ENCODE measurements at regions not wholly inside any gene's neighbourhood (a gene's known extent, or its start where the extent isn't known, plus 50 kb on each side); places are given as distances from the start of the nearest gene placed in this dataset.
"Not testable (repeated sequence)": the region's sequence is repeated elsewhere in the genome, so short reads cannot be mapped to it uniquely, and the experiment has no call there.

DNA sequence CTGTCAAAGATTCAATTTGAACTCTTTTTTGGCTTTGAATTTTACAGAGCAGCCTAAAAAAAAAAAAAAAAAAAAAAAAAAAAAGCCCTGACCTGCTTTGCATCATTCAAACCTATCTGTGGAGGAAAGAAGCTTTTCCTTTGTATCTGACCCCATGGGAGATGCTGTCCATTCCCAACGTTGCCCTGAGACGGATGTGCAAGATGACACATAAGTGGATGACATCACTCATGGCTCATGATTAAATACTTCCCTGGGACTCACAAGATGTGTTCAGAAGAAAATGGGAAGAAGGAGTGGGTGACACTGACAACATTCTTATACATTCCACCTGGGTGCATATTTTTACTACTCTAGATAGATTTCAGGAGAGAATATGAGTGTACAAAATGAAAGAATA is 245.7 kb upstream of the ELAVL2 start:
- no peak for DNase-seq (ENCODE audit: low read depth)
- TF ChIP-seq CTCF (conservative IDR thresholded peaks at IDR 0.05; ENCODE audit: control insufficient read depth, insufficient read depth, low read depth, low read length) = no peak
- H3K4me3 ChIP-seq (ENCODE audit: control insufficient read depth, low read depth, low read length) = no peak overlapping the region

- no peak for TF ChIP-seq CTCF (conservative IDR thresholded peaks at IDR 0.05; ENCODE audit: control insufficient read depth, insufficient read depth, low read depth, low read length)
- H3K4me3 ChIP-seq (ENCODE audit: control insufficient read depth, low read depth, low read length) = no peak overlapping the region
- DNase-seq (ENCODE audit: low read depth) = no peak
Measured at GRCh38 chr9:24071091-24071490, 245.1 kb upstream of the ELAVL2 start.

- DNase-seq (ENCODE audit: low read depth); H3K4me3 ChIP-seq (ENCODE audit: control insufficient read depth, low read depth, low read length): not testable (repeated sequence)
Measured at GRCh38 chr9:24067107-24067506, 241.1 kb upstream of the ELAVL2 start.

DNA sequence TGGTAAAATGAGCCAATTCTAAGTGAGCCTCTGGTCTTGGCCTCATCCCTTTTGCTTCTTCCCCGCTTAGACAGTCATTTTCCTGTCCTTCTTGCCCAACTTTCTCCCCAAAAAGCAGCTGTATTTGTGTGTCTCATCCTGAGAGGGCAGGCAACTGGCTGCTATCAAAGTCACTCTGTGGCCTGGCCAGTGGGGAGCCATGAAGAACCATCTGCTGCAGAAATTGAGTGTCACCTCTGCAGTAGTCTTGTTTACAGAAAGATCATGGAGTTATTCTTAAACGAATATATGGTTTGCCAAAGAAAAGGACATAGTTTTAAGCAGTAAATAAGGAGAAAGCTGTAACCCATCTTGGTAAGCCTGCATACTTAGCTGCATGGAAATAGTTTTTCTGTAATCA is 233.6 kb upstream of the ELAVL2 start:
- DNase-seq (ENCODE audit: low read depth) = no peak
- no peak for TF ChIP-seq CTCF (conservative IDR thresholded peaks at IDR 0.05; ENCODE audit: control insufficient read depth, insufficient read depth, low read depth, low read length)
- H3K4me3 ChIP-seq (ENCODE audit: control insufficient read depth, low read depth, low read length) = no peak overlapping the region

- no peak overlapping the region for H3K4me3 ChIP-seq (ENCODE audit: control insufficient read depth, low read depth, low read length)
- DNase-seq (ENCODE audit: low read depth) = no peak
- no peak for TF ChIP-seq CTCF (conservative IDR thresholded peaks at IDR 0.05; ENCODE audit: control insufficient read depth, insufficient read depth, low read depth, low read length)
Measured at GRCh38 chr9:24051587-24051986, 225.5 kb upstream of the ELAVL2 start.

DNA sequence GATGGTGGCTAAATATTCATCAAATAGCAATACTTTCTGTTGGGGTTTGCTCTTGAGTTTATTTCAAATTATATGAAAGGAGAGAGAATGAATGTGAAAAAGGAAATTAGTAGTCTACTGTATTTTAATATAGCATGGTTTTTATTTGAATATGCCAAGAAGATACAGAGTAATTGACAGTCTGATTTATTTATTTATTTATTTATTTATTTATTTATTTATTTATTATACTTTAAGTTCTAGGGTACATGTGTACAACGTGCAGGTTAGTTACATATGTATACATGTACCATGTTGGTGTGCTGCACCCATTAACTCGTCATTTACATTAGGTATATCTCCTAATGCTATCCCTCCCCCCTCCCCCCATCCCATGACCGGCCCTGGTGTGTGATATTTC is 224.2 kb upstream of the ELAVL2 start:
- not testable (repeated sequence) for DNase-seq (ENCODE audit: low read depth); H3K4me3 ChIP-seq (ENCODE audit: control insufficient read depth, low read depth, low read length)

DNA sequence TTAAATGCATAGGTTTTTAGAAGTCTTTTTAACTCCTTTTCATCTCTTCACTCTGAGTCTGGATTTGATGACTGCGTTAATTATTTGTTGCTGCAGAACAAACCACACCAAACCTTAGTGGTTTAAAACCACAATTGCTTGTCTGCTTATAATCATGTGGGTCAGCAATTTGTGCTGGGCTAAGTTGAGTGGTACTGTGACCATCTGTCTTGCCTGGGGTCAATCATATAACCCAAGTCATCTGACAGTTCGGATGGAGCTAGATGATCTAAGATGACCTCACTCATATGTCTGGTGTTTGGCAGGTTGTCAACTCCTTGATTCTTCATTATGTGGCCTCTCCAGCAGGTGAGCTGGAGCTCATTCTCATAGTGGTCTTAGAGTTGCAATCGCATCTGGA is 219.1 kb upstream of the ELAVL2 start:
- H3K4me3 ChIP-seq (ENCODE audit: control insufficient read depth, low read depth, low read length) = no peak overlapping the region
- DNase-seq (ENCODE audit: low read depth) = no peak
- TF ChIP-seq CTCF (conservative IDR thresholded peaks at IDR 0.05; ENCODE audit: control insufficient read depth, insufficient read depth, low read depth, low read length) = no peak

DNA sequence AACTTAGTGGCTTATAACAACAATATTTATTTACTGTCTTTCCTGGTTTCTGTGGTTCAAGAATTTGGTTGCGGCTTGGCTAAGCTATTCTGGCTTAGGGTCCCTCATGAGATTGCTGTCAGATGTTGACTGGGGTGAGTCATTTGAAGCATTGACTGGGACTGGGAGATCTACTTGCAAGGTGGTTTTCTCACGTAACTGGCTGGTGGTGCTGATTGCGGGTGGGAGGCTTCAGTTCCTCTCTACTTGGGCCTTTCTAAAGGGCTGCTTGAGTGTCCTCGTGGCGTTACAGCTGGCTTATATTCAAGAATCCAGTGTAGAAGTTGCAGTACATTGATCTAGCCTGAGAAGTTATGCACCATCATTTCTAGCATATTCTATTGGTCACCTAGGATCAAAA is 218.5 kb upstream of the ELAVL2 start:
- H3K4me3 ChIP-seq (ENCODE audit: control insufficient read depth, low read depth, low read length) = no peak overlapping the region
- DNase-seq (ENCODE audit: low read depth) = no peak
- no peak for TF ChIP-seq CTCF (conservative IDR thresholded peaks at IDR 0.05; ENCODE audit: control insufficient read depth, insufficient read depth, low read depth, low read length)
